NCI-H526 treated with DMSO at 0.1 percent for 48 hours (cell line): ENCODE measurements at regions not wholly inside any gene's neighbourhood (a gene's known extent, or its start where the extent isn't known, plus 50 kb on each side); places are given as distances from the start of the nearest gene placed in this dataset.

Source experiments
- DNase-seq: peaks from one replicate; lab custom pipeline; 2025; lab: John Stamatoyannopoulos, UW

GRCh38 chr2:239586651-239587310 is 186.0 kb upstream of the HDAC4 start:
- no peak for DNase-seq

GRCh38 chr2:239585422-239585821 is 184.6 kb upstream of the HDAC4 start:
- DNase-seq = no peak

GRCh38 chr2:239584986-239585385 is 184.2 kb upstream of the HDAC4 start:
- no peak for DNase-seq

- no peak for DNase-seq
Measured at GRCh38 chr2:239583879-239584859, 183.3 kb upstream of the HDAC4 start.

- no peak for DNase-seq
Measured at GRCh38 chr2:239583171-239583878, 182.5 kb upstream of the HDAC4 start.

- no peak for DNase-seq
Measured at GRCh38 chr2:239582476-239582875, 181.7 kb upstream of the HDAC4 start.

GRCh38 chr2:239581352-239581901 is 180.6 kb upstream of the HDAC4 start:
- DNase-seq = no peak

- no peak for DNase-seq
Measured at GRCh38 chr2:239580199-239580527, 179.3 kb upstream of the HDAC4 start.

- no peak for DNase-seq
Measured at GRCh38 chr2:239579524-239580198, 178.8 kb upstream of the HDAC4 start.

- DNase-seq = no peak
Measured at GRCh38 chr2:239579081-239579480, 178.3 kb upstream of the HDAC4 start.

GRCh38 chr2:239578381-239578780 is 177.6 kb upstream of the HDAC4 start:
- DNase-seq = no peak

- DNase-seq = no peak
Measured at GRCh38 chr2:239577935-239578334, 177.1 kb upstream of the HDAC4 start.

GRCh38 chr2:239576784-239577685 is 176.2 kb upstream of the HDAC4 start:
- DNase-seq = peak; percentile 45

- DNase-seq = no peak
Measured at GRCh38 chr2:239575931-239576445, 175.2 kb upstream of the HDAC4 start.

GRCh38 chr2:239574434-239575156 is 173.8 kb upstream of the HDAC4 start:
- DNase-seq = no peak

- DNase-seq = no peak
Measured at GRCh38 chr2:239574054-239574433, 173.2 kb upstream of the HDAC4 start.

- no peak for DNase-seq
Measured at GRCh38 chr2:239570971-239571520, 170.2 kb upstream of the HDAC4 start.

- no peak for DNase-seq
Measured at GRCh38 chr2:239570216-239570925, 169.6 kb upstream of the HDAC4 start.
